ENCODE measurements at regions not wholly inside any gene's neighbourhood (a gene's known extent, or its start where the extent isn't known, plus 50 kb on each side); places are given as distances from the start of the nearest gene placed in this dataset.
"Not testable (repeated sequence)": the region's sequence is repeated elsewhere in the genome, so short reads cannot be mapped to it uniquely, and the experiment has no call there.

DNA sequence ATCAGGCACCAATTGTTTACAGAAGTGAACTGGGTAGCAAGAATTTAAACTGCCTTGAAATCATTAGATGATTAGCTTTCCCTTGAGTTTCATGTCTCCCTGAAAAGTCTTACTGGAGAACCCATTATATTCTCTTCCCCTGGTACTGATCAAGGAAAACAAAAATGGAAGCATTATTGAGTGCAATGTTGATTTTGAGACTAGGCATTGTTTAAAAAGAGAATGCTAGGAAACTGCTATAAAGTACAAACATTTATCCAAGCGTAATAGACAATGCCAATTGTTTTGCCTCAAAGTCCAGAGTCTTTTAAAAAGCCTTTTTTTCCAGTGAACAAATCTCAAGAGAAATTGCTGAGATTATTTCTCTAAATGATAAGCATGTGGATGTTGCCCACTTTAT, 197.0 kb downstream of the CCER1 start:
- DNase-seq, result no peak
- no peaks in the 10 kb centered on the region for H3K4me1 Mint-ChIP-seq (ENCODE audit: low read depth)
- ChIA-PET CTCF (no interaction called here), POLR2A (no interaction called here)
- ATAC-seq, result no peak
- H3K4me3 Mint-ChIP-seq, result no peak overlapping the region
- H3K27me3 Mint-ChIP-seq (ENCODE audit: low read depth), result no peaks in the 10 kb centered on the region
- no peak overlapping the region for H3K27ac Mint-ChIP-seq
- no peaks in the 10 kb centered on the region for H3K36me3 Mint-ChIP-seq (ENCODE audit: low read depth)
- no peaks in the 10 kb centered on the region for H3K9me3 Mint-ChIP-seq (ENCODE audit: insufficient read depth)

DNA sequence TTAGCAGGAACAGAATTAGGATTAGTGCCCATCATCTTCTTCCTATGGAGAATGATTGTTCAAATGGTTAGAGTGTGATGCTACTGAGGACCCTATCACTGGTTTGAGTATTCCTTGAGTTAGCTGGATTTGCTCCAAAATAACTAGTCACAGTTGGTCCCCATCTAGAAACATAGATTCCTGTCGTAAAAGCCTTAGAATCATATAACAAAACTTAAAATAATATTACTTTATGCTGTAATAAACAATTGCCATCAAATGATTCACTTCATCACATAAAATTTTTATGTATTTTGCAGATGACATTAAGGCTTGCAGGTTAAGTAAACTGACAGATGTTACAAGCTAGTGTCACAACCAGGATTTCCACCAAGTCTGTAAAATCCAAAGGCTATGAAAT, 209.8 kb downstream of the CCER1 start:
- Mint-ChIP-seq H3K27ac (no peak overlapping the region), H3K9me3 (ENCODE audit: insufficient read depth) (no peaks in the 10 kb centered on the region), H3K4me1 (ENCODE audit: low read depth) (no peaks in the 10 kb centered on the region), H3K4me3 (no peak overlapping the region), H3K27me3 (ENCODE audit: low read depth) (no peaks in the 10 kb centered on the region), H3K36me3 (ENCODE audit: low read depth) (no peaks in the 10 kb centered on the region)
- ChIA-PET CTCF (no interaction called here), POLR2A (no interaction called here)
- DNase-seq (no peak), ATAC-seq (no peak)

DNA sequence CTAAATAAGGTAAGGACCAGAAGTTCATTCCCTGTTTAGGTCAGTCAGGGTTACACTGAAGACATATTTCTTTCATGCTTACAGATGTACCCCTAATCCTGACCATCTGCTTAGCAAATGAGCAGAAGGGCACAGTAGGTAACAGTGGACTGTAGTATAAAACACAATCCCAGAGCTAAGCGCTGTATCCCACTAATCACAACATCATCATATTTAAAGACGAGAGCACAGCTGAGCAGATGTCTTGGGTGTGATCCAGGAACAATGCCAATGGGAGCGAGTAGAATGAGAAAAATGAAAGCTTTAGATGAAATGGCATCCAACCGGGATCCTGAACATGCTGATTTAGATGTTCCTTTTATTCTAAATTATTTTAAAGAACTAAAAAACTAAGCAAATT, 213.4 kb downstream of the CCER1 start:
- Mint-ChIP-seq H3K4me3 (no peak overlapping the region), H3K27me3 (ENCODE audit: low read depth) (no peaks in the 10 kb centered on the region), H3K36me3 (ENCODE audit: low read depth) (no peaks in the 10 kb centered on the region), H3K4me1 (ENCODE audit: low read depth) (no peaks in the 10 kb centered on the region), H3K27ac (no peak overlapping the region), H3K9me3 (ENCODE audit: insufficient read depth) (no peaks in the 10 kb centered on the region)
- ChIA-PET POLR2A (no interaction called here), CTCF (no interaction called here)
- no peak for ATAC-seq
- no peak for DNase-seq

DNA sequence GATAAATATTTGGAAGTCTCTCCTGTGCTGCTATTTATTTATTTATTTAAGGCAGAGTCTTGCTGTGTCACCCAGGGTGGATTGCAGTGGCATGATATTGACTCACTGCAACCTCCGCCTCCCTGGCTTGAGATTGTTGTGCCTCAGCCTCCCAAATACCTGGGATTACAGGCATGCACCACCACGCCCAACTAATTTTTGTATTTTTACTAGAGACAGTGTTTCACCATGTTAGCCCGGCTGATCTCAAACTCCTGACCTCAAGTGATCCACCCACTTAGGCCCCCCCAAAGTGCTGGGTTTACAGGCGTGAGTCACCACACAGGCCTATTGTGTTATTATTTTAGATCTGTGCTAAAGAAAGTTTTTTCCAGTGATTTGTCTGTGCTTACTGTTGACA, 225.2 kb downstream of the CCER1 start:
- H3K27me3 Mint-ChIP-seq (ENCODE audit: low read depth), result no peaks in the 10 kb centered on the region
- ATAC-seq (no peak), DNase-seq (no peak)
- H3K9me3 Mint-ChIP-seq (ENCODE audit: insufficient read depth), result no peaks in the 10 kb centered on the region
- H3K27ac Mint-ChIP-seq, result no peak overlapping the region
- no peak overlapping the region for H3K4me3 Mint-ChIP-seq
- no peaks in the 10 kb centered on the region for H3K36me3 Mint-ChIP-seq (ENCODE audit: low read depth)
- H3K4me1 Mint-ChIP-seq (ENCODE audit: low read depth), result no peaks in the 10 kb centered on the region
- ChIA-PET POLR2A (no interaction called here), CTCF (no interaction called here)

DNA sequence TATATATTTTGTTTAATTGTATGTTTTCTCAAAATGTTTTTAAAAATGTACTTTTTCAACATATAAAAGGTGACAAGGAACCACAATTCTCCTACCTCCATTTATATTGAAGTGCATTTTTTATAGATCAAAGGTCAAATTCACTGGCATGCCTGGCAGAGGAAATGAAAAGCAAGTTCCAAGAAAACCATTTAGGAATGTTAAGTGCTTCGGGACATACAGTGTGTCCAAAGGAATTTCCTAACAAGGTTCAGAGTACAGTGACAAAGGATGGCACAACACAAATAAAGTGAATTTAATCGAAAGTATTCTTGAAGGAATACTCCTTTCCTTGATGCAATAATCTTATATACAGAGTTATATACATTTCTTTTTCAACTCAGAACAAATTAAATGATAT, 242.3 kb downstream of the CCER1 start:
- no peaks in the 10 kb centered on the region for H3K9me3 Mint-ChIP-seq (ENCODE audit: insufficient read depth)
- no peak for ATAC-seq
- no peaks in the 10 kb centered on the region for H3K27me3 Mint-ChIP-seq (ENCODE audit: low read depth)
- no peaks in the 10 kb centered on the region for H3K4me1 Mint-ChIP-seq (ENCODE audit: low read depth)
- CTCF ChIA-PET, result no interaction called here
- H3K27ac Mint-ChIP-seq, result no peak overlapping the region
- no peak for DNase-seq
- no peak overlapping the region for H3K4me3 Mint-ChIP-seq
- H3K36me3 Mint-ChIP-seq (ENCODE audit: low read depth), result no peaks in the 10 kb centered on the region
- POLR2A ChIA-PET, result no interaction called here

DNA sequence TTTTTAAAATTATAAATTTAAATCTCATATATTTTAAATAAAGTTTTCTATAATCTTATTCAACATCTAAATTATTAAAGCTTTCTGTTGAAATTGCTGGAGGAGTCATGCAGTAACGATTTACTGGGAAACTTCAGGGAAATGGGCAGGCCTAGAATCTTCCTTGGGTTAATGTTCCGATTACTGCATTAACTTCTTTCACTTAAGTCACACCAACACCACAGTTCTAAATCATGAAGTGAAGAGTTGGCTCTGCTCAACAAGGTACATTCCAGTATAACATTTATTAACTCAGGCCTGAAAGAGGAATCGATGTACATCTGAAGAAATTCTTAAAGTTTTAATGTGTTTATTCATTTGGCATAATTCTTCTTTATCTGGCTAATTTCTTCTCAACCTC, 244.3 kb downstream of the CCER1 start:
- H3K9me3 Mint-ChIP-seq (ENCODE audit: insufficient read depth), result no peaks in the 10 kb centered on the region
- no peaks in the 10 kb centered on the region for H3K27me3 Mint-ChIP-seq (ENCODE audit: low read depth)
- DNase-seq (no peak), ATAC-seq (no peak)
- H3K4me3 Mint-ChIP-seq, result no peak overlapping the region
- CTCF ChIA-PET, result no interaction called here
- no peaks in the 10 kb centered on the region for H3K36me3 Mint-ChIP-seq (ENCODE audit: low read depth)
- no peaks in the 10 kb centered on the region for H3K4me1 Mint-ChIP-seq (ENCODE audit: low read depth)
- H3K27ac Mint-ChIP-seq, result no peak overlapping the region
- POLR2A ChIA-PET, result no interaction called here

DNA sequence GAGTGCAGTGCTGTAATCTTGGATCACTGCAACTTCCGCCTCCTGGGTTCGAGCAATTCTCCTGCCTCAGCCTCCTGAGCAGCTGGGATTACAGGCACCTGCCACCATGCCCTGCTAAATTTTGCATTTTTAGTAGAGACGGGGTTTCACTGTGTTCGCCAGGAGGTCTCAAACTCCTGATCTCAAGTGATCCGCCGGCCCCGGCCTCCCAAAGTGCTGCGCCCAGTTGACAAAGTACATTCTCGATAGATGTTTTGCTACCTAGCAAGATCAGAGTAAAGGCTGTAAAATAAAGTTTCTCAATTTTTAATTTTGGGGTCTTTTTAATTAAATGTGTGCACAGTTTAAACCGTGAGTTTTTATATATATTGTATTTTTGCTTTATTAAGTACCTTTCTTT, 248.9 kb downstream of the CCER1 start:
- DNase-seq (no peak), ATAC-seq (no peak)
- ChIA-PET POLR2A (no interaction called here), CTCF (no interaction called here)
- Mint-ChIP-seq H3K4me1 (ENCODE audit: low read depth) (no peaks in the 10 kb centered on the region), H3K4me3 (no peak overlapping the region), H3K27ac (no peak overlapping the region), H3K36me3 (ENCODE audit: low read depth) (no peaks in the 10 kb centered on the region), H3K27me3 (ENCODE audit: low read depth) (no peaks in the 10 kb centered on the region), H3K9me3 (ENCODE audit: insufficient read depth) (no peaks in the 10 kb centered on the region)

DNA sequence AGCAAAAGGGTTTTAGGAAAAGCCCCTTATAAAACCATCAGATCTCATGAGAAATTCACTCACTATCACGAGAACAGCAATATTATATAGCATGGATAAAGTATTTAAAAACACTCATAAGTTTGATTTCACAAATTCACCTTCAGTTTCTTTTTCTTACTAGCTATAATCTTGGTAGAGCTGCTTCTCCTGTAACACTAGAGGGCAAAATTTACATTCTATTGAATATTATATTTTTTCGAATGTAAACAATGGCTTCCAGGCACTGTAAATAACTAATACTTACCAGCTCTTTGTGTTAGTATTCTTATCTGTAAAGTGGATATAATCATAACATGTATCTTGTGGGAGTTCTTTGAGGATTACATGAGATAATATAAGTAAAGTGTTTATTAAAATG, 259.6 kb downstream of the CCER1 start:
- Mint-ChIP-seq H3K36me3 (ENCODE audit: low read depth) (no peaks in the 10 kb centered on the region), H3K27me3 (ENCODE audit: low read depth) (no peaks in the 10 kb centered on the region), H3K9me3 (ENCODE audit: insufficient read depth) (no peaks in the 10 kb centered on the region), H3K27ac (no peak overlapping the region), H3K4me3 (no peak overlapping the region), H3K4me1 (ENCODE audit: low read depth) (no peaks in the 10 kb centered on the region)
- ChIA-PET POLR2A (no interaction called here), CTCF (no interaction called here)
- no peak for DNase-seq
- ATAC-seq, result no peak

DNA sequence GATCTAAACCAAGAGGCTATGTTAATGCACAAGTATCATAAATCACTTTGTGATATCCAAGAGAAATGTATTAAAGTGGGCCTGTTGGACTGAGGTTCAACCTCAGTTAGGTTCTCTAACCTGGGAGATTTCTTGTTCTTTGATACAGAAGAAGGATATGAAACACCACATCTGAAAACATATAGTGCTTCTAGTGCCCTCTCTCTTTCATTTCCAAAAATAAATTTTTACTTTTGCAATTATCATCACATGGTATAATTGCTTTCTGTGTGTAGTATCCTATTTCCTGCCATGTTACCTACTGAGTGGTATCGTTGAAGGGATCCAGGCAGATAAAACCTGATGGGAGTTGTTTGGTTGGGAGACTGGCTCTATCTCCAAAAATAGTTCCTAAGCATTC, 264.9 kb downstream of the CCER1 start:
- no peaks in the 10 kb centered on the region for H3K4me1 Mint-ChIP-seq (ENCODE audit: low read depth)
- no peak overlapping the region for H3K4me3 Mint-ChIP-seq
- no peak overlapping the region for H3K27ac Mint-ChIP-seq
- DNase-seq (no peak), ATAC-seq (no peak)
- H3K9me3 Mint-ChIP-seq (ENCODE audit: insufficient read depth), result no peaks in the 10 kb centered on the region
- POLR2A ChIA-PET, result no interaction called here
- H3K36me3 Mint-ChIP-seq (ENCODE audit: low read depth), result no peaks in the 10 kb centered on the region
- H3K27me3 Mint-ChIP-seq (ENCODE audit: low read depth), result no peaks in the 10 kb centered on the region
- CTCF ChIA-PET, result no interaction called here

DNA sequence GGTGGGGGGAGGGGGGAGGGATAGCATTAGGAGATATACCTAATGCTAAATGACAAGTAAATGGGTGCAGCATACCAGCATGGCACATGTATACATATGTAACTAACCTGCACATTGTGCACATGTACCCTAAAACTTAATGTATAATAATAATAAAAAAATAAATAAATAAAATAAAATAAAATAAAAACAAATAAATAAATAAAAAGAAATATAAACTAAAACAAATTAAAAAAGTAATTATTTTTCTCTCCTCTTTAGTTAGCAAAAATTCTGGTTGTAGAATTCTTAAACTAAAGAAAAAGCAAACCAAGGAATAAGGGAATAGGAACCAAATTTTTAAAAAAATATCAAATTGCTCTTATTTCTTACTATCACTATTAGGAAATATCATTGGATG, 267.3 kb downstream of the CCER1 start:
- H3K27me3 Mint-ChIP-seq (ENCODE audit: low read depth); H3K4me1 Mint-ChIP-seq (ENCODE audit: low read depth); CTCF ChIA-PET; H3K27ac Mint-ChIP-seq; H3K9me3 Mint-ChIP-seq (ENCODE audit: insufficient read depth); DNase-seq; H3K4me3 Mint-ChIP-seq; POLR2A ChIA-PET; H3K36me3 Mint-ChIP-seq (ENCODE audit: low read depth); ATAC-seq: not testable (repeated sequence)

DNA sequence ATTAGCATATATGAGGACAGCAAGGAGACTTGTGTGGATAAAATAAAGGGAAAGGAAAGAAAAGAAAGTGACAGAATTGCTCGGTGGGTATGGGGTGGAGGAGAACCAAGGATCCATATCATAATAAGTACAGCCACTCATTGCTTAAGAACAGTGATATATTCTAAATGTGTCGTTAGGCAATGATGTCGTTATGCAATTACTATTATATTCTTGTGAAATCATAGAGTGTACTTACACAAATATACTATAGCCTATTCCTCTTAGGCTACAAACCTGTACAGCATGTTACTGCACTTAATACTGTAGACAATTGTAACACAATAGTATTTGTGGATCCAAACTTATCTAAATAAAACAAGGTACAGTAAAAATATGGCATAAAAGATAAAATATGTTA, 271.1 kb downstream of the CCER1 start:
- Mint-ChIP-seq H3K27me3 (ENCODE audit: low read depth) (no peaks in the 10 kb centered on the region), H3K4me3 (no peak overlapping the region), H3K36me3 (ENCODE audit: low read depth) (no peaks in the 10 kb centered on the region), H3K27ac (no peak overlapping the region), H3K9me3 (ENCODE audit: insufficient read depth) (no peaks in the 10 kb centered on the region), H3K4me1 (ENCODE audit: low read depth) (no peaks in the 10 kb centered on the region)
- DNase-seq (no peak), ATAC-seq (no peak)
- CTCF ChIA-PET, result no interaction called here
- POLR2A ChIA-PET, result no interaction called here

DNA sequence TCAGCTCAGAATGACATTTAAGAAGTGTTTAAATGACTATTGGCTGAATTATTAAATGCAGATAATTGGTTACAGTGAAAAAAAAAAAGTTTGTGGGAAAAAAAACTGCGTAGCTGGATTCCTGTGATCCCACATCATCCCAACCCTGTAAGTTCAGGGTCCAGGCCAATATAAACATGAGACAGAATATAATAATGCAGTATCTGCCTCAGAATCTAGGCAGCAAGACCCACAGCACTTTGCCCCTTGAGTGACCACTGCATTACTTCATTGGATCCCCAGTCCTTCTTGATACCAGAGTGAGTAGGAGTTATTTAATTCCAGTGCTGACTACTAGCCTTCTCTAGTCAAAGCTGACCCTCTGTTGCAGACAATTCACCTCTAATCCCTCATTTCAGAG, 272.6 kb downstream of the CCER1 start:
- no peaks in the 10 kb centered on the region for H3K4me1 Mint-ChIP-seq (ENCODE audit: low read depth)
- POLR2A ChIA-PET, result no interaction called here
- no peaks in the 10 kb centered on the region for H3K9me3 Mint-ChIP-seq (ENCODE audit: insufficient read depth)
- no peaks in the 10 kb centered on the region for H3K27me3 Mint-ChIP-seq (ENCODE audit: low read depth)
- no peaks in the 10 kb centered on the region for H3K36me3 Mint-ChIP-seq (ENCODE audit: low read depth)
- ATAC-seq, result no peak
- CTCF ChIA-PET, result no interaction called here
- DNase-seq, result no peak
- H3K4me3 Mint-ChIP-seq, result no peak overlapping the region
- H3K27ac Mint-ChIP-seq, result no peak overlapping the region

DNA sequence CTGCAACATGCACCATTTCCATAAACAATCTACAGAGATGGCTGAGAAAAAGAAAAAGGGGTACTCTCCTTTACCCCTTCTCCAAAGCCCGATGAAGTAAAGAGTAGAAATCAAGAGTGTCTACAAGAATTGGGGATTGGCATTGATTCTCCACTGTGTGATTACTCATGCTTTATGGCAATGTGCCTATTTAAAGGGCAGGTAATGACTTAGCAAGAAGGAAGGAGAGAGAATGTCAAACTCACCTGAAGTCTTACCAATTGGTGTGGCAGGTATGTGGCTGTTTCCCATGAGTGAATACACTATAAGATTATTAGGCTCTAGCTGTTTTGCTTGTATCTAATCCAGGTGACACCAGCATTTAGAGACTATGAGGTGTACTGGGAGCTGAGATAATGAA, 275.3 kb downstream of the CCER1 start:
- ChIA-PET POLR2A (no interaction called here), CTCF (no interaction called here)
- no peak for DNase-seq

DNA sequence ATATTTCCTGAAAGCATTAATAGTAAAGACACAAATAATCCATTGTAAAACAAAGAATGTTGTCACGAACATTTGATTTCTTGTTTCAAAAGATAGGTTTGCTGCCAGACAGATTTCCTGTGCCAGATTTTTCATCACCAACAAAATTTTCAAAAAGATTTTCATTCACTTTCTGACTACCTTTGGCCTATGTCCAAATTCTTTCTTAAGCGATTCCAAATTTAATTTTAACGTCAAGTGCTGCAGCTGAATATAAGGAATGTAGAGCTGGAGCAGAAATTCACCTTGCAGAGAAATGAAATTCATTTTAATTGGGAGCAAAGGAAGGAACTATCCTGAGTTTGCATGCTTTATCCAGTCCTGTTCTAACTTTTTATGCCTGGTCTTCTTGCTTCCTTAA, 277.4 kb downstream of the CCER1 start:
- no peaks in the 10 kb centered on the region for H3K36me3 Mint-ChIP-seq (ENCODE audit: low read depth)
- CTCF ChIA-PET, result no interaction called here
- H3K27ac Mint-ChIP-seq, result no peak overlapping the region
- no peak overlapping the region for H3K4me3 Mint-ChIP-seq
- H3K9me3 Mint-ChIP-seq (ENCODE audit: insufficient read depth), result no peaks in the 10 kb centered on the region
- H3K27me3 Mint-ChIP-seq (ENCODE audit: low read depth), result no peaks in the 10 kb centered on the region
- no peaks in the 10 kb centered on the region for H3K4me1 Mint-ChIP-seq (ENCODE audit: low read depth)
- DNase-seq (no peak), ATAC-seq (no peak)
- POLR2A ChIA-PET, result no interaction called here

More for the DNA sequence above, 275.3 kb downstream of the CCER1 start:
- Mint-ChIP-seq H3K9me3 (ENCODE audit: insufficient read depth) (no peaks in the 10 kb centered on the region), H3K4me1 (ENCODE audit: low read depth) (no peaks in the 10 kb centered on the region), H3K27me3 (ENCODE audit: low read depth) (no peaks in the 10 kb centered on the region), H3K4me3 (no peak overlapping the region), H3K27ac (no peak overlapping the region), H3K36me3 (ENCODE audit: low read depth) (no peaks in the 10 kb centered on the region)
- ATAC-seq, result no peak
